ENCODE measurements at regions not wholly inside any gene's neighbourhood (a gene's known extent, or its start where the extent isn't known, plus 50 kb on each side); places are given as distances from the start of the nearest gene placed in this dataset.

DNA sequence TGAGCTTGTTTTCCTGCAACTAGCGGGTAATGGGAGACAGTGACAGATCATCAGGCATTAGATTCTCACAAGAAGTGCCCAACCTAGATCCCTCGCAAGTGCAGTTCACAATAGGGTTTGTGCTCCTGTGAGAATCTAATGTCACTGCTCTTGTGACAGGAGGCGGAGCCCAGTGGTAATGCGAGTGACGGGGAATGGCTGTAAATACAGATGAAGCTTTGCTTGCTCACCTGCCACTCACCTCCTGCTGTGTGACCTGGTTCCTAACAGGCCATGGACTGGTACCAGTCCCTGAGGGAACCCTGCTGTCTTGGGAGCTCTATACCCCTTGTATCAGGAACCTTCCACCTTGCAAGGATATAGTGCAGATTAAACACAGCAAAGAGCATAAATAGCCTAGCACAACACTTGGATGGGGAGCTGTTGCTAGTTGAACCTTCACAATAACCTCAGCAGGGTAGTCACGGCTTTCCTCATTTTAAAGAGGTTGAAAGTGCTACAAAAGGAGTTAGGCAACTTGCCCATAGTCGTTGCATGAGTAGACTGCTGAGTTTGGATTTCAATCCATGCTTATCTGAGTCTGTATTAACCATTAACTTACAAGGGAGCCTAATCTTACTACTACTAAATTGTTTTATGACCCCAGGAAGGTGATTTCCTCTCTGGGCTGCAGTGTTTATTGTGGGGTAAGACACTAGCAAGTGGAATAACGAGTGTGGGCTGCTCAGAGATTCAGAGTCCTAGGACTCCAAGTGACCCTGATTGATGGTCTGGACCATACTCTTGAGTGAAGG, 156.6 kb upstream of the ZFHX3 start:
- no peak for DNase-seq (ENCODE audit: low spot score)

GRCh38 chr16:73202161-73202729, 154.3 kb upstream of the ZFHX3 start:
- no peak for DNase-seq (ENCODE audit: low spot score)

DNA sequence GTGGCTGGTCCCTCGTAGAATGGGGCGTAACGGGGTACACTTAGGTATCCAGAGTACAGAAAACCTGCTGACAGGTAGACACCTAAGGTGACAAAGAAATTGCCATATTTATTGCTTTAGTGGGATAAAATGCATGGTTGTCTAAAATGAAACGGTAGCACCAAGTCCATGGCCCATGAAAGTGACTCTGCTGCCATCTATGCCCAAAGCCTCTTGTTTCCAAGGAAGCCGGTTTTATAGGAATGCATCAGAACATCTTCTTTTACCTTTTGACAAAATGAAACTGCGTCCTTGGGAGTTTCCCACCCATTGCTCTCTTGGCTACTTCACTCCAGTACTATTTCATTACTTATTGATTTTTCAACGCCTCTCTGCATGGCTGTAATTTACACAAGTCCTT, 151.3 kb upstream of the ZFHX3 start:
- DNase-seq (ENCODE audit: low spot score): no peak

DNA sequence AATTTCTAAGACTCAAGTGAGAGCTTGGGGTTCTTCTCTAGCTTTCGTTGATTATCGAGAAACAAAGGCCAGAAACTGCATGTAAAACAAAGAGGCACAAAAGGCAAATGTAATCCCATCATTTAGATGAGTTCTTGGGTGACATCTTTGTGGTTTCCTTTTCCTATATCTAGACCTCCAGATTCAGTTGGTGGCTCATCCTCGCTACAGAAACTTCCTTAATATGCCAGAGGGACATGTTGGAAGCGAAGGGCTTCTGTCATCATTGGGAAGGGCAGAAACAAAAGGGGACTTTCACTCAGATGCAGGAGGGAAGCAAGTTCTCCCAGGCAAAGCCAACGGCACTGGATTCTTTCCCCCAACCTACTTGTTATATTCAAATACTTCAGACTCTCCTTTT, 150.6 kb upstream of the ZFHX3 start:
- DNase-seq (ENCODE audit: low spot score): no peak

DNA sequence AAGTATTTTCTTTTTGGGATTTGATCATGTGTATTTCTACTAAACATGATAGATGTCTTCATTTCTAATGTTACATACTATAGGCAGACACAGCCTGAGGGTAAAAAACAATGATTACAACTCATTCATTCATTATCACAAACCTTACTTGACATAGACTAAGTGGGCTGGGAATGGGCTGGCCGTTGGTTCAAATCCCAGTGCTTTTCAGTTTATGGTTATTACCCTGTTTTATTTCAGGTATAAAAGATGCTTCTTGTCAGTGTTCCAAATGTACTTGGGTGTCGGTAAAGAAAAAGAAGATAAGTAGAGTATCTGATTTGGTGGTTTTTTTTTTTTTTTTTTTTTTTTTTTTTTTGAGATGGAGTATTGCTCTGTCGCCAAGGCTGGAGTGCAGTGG, 149.7 kb upstream of the ZFHX3 start:
- no peak for DNase-seq (ENCODE audit: low spot score)

DNA sequence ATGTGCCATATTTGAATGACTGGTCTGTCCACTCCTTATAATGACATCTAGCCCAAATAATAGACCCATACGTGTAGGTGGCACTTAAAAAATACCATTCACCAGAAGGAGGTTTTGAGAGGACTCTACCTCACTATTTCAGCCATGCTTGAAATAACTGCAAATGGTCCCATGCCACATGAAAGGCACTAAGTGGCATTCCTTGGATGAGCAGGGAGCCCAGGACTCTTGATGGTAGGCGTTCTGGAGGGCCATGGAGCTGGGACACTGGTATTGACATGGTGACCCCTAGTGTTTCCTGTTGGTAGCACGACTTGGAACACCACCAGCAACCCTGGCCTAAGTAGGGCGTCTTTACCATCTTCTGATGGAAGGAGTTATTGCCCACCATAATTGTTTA, 148.7 kb upstream of the ZFHX3 start:
- no peak for DNase-seq (ENCODE audit: low spot score)

- no peak for DNase-seq (ENCODE audit: low spot score)
Observed at GRCh38 chr16:73193464-73193863, 145.5 kb upstream of the ZFHX3 start.

DNA sequence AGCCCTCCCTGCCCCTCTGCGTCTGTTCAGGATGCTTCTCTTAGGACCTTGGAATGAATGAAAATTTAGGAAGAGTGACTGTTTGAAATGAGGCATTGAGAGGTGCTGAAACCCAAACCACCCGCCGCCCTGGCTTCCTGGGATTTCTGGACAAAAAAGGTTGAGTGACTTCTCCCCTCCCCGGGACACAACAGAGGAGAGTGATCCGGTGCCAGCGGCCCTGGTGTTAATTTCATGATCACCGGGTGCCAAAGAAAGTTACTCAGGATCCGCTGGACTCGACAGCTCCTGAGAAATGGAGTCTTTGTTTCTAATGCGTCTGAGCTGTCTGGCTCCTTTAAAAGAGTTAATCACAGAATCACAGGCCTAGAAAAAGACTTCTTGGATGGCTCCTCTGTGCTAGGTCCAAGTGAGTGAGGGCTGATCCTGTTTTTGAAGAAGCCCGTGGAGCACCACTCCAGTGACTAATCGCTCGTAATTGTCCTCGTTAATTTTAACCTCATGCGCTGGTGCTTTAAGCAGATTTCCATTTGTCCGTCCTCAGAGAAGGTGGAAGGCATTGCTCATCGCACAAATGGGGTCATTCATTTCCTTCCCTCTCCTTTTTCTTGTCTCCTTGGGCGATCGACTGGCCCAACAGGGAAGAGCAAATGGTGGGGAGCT, 144.4 kb upstream of the ZFHX3 start:
- DNase-seq (ENCODE audit: low spot score): no peak

- no peak for DNase-seq (ENCODE audit: low spot score)
Observed at GRCh38 chr16:73191660-73192046, 143.7 kb upstream of the ZFHX3 start.

GRCh38 chr16:73190688-73191659, 143.0 kb upstream of the ZFHX3 start:
- DNase-seq (ENCODE audit: low spot score): no peak

DNA sequence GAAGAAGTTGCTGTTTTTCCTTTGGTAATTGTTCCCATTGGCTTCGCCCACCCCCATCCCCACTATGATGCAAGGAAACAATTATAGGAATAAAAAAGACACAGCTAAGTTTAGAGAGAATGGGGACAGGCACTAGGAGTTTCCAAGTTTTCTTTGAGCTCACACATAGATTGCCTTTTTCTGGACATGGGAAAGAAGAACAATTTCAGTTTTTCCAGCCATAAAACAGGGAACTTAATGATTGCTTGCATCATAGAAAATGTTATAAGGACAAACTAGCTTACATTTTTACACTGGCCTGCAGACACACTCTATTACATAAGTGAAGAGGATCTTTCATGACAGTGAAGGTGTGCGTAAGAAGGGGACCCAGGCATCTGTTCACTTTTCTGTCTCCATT, 142.3 kb upstream of the ZFHX3 start:
- no peak for DNase-seq (ENCODE audit: low spot score)

- DNase-seq (ENCODE audit: low spot score): no peak
Observed at GRCh38 chr16:73189136-73189535, 141.2 kb upstream of the ZFHX3 start.

GRCh38 chr16:73186752-73187601, 139.0 kb upstream of the ZFHX3 start:
- no peak for DNase-seq (ENCODE audit: low spot score)

DNA sequence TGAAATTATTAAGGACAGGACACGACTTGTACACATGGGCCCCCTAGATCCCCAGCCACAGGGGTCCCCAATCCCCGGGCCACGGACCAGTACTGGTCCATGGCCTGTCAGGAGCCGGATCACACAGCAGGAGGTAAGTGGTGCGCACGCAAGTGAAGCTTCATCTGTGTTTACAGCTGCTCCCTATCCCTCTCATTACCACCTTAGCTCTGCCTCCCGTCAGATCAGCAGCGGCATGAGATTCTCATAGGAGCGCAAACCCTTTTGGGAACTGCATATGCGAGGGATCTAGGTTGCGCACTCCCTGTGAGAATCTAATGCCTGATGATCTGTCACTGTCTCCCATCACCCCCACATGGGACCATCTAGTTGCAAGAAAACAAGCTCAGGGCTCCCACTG, 137.8 kb upstream of the ZFHX3 start:
- DNase-seq (ENCODE audit: low spot score): no peak

GRCh38 chr16:73183611-73184092, 135.7 kb upstream of the ZFHX3 start:
- no peak for DNase-seq (ENCODE audit: low spot score)

GRCh38 chr16:73179705-73180331, 131.9 kb upstream of the ZFHX3 start:
- DNase-seq (ENCODE audit: low spot score): no peak

GRCh38 chr16:73177729-73178295, 129.9 kb upstream of the ZFHX3 start:
- DNase-seq (ENCODE audit: low spot score): no peak

DNA sequence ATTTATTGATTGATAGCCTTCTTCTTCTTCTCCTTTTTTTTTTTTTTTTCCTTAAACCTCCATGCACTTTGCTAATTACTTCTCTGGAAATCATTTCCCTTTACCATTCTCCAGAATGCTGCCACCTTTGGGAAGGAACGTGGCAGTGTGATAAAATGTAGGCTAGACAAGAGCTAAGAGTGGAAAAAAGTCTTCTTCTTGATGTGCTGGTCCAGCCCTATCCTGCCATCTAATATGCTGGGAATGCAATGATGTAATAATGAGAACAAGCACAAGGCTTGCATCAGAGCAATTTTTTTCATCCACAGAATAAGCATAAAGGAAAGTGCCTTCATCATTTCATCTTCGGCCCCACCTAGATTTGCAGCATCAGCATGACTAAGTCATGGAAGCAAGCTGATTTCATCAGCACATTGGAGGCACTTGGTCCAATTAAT, 128.7 kb upstream of the ZFHX3 start:
- no peak for DNase-seq (ENCODE audit: low spot score)

DNA sequence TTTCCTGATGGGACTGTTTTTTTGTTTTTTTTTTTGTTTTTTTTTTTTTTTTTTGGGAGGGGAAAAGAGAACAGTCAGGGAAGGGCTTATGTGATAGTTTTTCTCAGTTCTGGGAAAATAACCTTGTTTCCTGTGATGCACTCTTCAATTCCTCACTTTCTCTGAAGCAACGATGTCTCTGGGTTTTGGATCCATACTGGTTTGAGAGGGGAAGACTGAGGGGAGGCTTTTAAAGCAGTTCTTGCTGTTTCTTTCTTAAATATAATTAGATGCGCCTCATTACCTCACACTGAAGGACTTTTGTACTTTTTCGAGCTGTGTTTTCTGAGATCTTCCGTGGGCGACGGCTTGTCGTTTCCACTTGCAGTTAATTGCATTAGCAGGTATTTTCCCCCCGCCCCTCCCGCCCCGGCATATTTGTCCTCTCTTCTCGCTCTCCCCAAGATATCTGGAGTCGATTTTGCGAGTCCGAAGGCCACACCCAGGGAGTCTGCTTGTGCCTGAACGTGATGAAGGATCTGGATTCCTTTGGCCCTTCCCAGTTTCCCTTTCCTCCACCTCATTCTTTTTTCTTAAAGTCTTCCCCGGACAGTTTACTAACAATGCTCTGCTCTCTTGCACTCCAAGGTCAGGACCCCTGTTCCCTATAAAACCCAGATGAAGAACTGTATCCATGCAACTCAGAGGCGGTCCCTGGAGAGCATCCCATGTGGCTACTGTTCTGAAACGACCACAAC, 125.2 kb upstream of the ZFHX3 start:
- DNase-seq (ENCODE audit: low spot score): no peak
